ENCODE measurements at regions not wholly inside any gene's neighbourhood (a gene's known extent, or its start where the extent isn't known, plus 50 kb on each side); places are given as distances from the start of the nearest gene placed in this dataset.

DNA sequence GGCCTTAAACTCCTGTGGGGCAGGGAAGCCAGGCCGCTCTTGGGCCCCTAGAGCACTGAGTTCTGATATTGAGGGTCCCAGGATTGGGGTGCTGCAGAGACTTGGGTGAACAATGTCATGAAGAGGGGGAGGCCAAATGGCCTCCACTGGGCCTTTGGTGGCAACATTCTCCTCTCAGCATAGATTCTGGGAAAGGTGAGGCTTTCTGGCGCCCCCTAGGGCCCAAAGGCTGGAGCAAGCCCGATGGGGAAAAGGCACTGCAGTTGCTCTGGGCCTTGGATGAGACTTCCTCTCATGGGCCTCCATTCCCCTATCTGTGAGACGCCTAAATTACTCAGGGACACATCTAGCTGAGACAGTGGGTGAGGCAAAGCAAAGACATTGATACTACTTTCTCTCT lies 84.8 kb downstream of the ACAA2 start:
- no peak for TF ChIP-seq POLR2A (IDR thresholded peaks at IDR 0.05)
- TF ChIP-seq, protein P1, sequence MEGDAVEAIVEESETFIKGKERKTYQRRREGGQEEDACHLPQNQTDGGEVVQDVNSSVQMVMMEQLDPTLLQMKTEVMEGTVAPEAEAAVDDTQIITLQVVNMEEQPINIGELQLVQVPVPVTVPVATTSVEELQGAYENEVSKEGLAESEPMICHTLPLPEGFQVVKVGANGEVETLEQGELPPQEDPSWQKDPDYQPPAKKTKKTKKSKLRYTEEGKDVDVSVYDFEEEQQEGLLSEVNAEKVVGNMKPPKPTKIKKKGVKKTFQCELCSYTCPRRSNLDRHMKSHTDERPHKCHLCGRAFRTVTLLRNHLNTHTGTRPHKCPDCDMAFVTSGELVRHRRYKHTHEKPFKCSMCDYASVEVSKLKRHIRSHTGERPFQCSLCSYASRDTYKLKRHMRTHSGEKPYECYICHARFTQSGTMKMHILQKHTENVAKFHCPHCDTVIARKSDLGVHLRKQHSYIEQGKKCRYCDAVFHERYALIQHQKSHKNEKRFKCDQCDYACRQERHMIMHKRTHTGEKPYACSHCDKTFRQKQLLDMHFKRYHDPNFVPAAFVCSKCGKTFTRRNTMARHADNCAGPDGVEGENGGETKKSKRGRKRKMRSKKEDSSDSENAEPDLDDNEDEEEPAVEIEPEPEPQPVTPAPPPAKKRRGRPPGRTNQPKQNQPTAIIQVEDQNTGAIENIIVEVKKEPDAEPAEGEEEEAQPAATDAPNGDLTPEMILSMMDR (IDR thresholded peaks at IDR 0.05): peak in 2 of 3 experiments; percentile 48 to 57
